ENCODE measurements at regions not wholly inside any gene's neighbourhood (a gene's known extent, or its start where the extent isn't known, plus 50 kb on each side); places are given as distances from the start of the nearest gene placed in this dataset.

DNA sequence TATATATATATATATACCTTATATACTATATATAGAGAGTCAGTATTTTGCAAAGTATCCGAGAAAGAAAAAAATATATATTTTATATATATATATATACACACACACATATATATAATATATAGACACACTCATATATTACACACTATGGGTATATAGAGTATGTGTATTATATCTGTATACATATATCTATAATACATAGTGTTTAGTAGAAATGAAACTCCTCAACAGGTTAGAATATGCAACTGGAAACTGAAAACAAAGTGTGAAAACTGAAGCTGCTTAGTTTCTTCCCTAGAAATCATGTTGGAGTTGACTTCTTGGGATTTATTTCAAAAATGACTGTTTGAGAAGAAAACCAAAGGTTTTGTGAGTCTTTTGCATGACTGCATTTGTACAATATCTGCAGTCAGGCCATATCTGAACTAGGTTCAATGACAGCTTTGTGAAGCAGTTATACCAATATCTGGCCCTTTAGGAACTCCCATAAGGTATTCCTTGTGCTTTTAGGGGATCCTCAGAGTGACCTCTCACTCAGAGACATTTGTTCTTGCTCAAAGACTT is 284.1 kb downstream of the CASP12 start:
- no peak overlapping the region for H3K4me3 ChIP-seq (ENCODE audit: low read depth, low read length)
- TF ChIP-seq, protein P1, sequence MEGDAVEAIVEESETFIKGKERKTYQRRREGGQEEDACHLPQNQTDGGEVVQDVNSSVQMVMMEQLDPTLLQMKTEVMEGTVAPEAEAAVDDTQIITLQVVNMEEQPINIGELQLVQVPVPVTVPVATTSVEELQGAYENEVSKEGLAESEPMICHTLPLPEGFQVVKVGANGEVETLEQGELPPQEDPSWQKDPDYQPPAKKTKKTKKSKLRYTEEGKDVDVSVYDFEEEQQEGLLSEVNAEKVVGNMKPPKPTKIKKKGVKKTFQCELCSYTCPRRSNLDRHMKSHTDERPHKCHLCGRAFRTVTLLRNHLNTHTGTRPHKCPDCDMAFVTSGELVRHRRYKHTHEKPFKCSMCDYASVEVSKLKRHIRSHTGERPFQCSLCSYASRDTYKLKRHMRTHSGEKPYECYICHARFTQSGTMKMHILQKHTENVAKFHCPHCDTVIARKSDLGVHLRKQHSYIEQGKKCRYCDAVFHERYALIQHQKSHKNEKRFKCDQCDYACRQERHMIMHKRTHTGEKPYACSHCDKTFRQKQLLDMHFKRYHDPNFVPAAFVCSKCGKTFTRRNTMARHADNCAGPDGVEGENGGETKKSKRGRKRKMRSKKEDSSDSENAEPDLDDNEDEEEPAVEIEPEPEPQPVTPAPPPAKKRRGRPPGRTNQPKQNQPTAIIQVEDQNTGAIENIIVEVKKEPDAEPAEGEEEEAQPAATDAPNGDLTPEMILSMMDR (IDR thresholded peaks at IDR 0.05; ENCODE audit: borderline replicate concordance, insufficient read depth, low read depth, low read length): no peak

DNA sequence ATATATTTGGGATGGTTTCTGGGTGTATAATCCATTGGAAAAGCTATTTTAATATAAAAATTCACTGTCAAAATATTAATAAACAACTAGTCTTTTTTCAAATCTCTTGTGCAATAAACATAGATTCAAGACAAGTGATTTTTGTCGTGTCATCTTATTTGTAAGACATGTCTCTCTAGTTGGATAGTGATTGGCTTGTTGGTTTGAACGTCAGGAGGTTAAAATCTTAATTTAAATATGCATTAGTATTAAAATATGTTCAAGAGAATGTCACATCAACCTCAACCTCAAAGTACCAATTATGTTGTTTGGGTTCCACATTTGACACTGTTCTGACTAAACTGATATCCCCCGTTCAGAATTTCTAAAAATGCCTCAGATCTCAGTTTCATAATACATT is 287.6 kb downstream of the CASP12 start:
- H3K4me3 ChIP-seq (ENCODE audit: low read depth, low read length): no peak overlapping the region
- TF ChIP-seq, protein P1 (IDR thresholded peaks at IDR 0.05; ENCODE audit: borderline replicate concordance, insufficient read depth, low read depth, low read length): no peak

DNA sequence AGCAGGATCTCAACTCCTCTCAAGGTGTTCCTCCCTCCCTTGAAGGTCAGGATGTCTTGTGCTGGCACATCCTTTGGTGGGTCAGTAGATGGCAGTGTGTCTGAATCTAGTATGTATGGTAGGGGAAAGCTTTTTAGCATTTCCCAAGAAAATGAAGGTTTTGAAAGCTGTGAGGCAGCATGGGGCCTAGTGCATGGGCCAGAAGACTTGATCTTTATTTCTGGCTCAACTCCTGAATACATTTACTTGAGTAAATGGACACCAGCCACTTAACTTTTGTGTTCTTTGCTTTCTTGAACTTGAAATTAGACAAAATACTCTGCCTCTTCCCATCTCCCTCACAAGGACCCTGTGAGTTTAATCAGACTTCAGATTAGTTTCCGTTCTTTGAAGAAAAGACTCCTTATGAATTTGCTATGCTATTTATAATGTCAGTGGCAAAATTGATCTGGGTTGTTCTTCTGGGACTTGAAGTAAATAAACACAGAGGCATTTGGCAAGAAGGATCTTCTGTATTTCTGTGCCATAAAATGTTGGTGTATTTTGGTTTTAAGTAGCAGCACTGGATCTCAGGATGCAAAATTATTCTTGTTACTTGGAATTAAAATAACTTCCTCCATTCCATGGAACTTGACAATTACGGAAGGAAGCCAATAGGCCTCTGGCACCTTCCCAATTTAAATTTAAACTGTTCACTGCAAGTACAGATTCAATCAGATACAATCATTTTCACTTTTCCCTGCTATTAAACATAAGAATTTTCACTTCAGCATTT is 288.8 kb downstream of the CASP12 start:
- TF ChIP-seq, protein P1 (IDR thresholded peaks at IDR 0.05; ENCODE audit: borderline replicate concordance, insufficient read depth, low read depth, low read length): peak; percentile 60; the same call in 1 of the 2 replicates
- H3K4me3 ChIP-seq (ENCODE audit: low read depth, low read length): no peak overlapping the region

DNA sequence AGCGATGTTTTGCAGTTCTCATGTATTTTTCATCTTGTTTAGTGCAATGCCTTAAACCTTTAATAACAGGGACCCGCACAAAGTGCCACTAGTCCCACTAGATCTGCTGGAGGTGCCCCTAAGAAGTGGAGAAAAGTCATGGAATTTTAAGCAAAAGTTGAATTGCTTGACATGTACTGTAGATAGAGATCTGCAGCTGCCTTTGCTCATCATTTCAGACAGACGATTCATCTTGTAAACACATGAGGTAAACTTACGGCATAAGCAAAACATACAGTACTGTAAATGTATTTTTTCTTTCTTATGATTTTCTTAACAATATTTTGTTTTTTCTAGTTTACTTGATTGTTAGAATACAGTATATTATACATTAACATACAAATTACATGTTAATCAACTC is 295.6 kb downstream of the CASP12 start:
- TF ChIP-seq, protein P1 (IDR thresholded peaks at IDR 0.05; ENCODE audit: borderline replicate concordance, insufficient read depth, low read depth, low read length): no peak
- H3K4me3 ChIP-seq (ENCODE audit: low read depth, low read length): no peak overlapping the region

DNA sequence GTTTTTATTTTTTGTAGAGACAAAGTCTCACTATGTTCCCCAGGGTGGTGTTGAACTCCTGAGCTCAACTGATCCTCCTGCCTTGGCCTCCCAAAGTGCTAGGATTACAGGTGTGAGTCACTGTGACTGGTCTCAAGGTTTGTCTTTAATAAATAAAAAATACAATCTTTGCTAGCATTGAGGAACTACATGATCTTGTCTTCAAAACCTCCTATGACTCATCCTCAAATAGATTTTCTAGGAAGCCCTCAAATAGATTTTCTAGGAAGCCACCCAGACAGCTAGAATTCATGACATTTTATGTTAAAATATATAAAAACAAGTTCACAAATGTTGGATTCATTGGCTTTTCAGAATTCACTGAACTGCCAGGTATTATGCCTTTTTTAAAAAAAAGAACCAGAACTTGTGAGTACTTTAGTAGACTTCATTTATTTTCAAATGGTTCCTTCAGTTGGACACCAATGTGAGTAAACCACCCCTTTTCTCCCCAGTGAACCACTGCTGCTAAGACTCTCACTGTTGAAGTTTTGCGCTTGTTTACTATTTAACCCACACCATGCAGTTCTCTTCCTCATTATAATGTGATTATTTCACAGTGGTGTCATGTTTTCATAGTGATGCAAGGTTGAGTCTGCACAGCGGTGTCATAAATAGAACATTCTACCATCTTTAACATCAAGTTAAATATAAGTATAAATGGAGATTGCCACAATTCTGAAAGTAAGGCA is 303.9 kb downstream of the CASP12 start:
- TF ChIP-seq, protein P1 (IDR thresholded peaks at IDR 0.05; ENCODE audit: borderline replicate concordance, insufficient read depth, low read depth, low read length): no peak
- no peak overlapping the region for H3K4me3 ChIP-seq (ENCODE audit: low read depth, low read length)

DNA sequence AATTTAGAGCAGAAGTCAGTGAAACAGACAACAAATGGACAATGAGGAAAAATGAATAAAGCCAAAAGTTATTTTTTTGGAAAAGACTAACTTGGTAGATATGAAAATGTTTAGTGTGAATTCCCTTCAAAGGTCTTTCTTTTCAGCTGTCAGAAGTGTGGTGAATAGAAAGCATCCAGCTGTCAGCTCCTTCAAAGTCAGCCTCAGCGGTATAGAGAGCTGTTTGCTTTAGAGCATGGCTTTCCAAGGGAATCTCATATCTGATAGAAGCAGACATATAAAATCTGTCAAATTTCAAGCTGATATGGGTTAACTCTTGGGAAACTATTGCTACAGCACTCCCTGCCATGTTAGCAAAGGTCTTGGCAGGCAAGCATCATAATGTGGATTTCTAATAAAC is 309.3 kb downstream of the CASP12 start:
- TF ChIP-seq, protein P1 (IDR thresholded peaks at IDR 0.05; ENCODE audit: borderline replicate concordance, insufficient read depth, low read depth, low read length): no peak
- H3K4me3 ChIP-seq (ENCODE audit: low read depth, low read length): no peak overlapping the region

Measured in GM12875 (cell line).